ENCODE measurements at regions not wholly inside any gene's neighbourhood (a gene's known extent, or its start where the extent isn't known, plus 50 kb on each side); places are given as distances from the start of the nearest gene placed in this dataset.
"Not testable (repeated sequence)": the region's sequence is repeated elsewhere in the genome, so short reads cannot be mapped to it uniquely, and the experiment has no call there.

- no peak for DNase-seq
These were observed 165.0 kb upstream of the KCTD3 start for GRCh38 chr1:215402147-215402546.

GRCh38 chr1:215405211-215405610 is 161.9 kb upstream of the KCTD3 start:
- DNase-seq = no peak

GRCh38 chr1:215406927-215407326 is 160.2 kb upstream of the KCTD3 start:
- DNase-seq = no peak

GRCh38 chr1:215407575-215407974 is 159.5 kb upstream of the KCTD3 start:
- no peak for DNase-seq

- not testable (repeated sequence) for DNase-seq
These were observed 157.6 kb upstream of the KCTD3 start for GRCh38 chr1:215409546-215409945.

- DNase-seq = not testable (repeated sequence)
These were observed 151.6 kb upstream of the KCTD3 start for GRCh38 chr1:215415521-215415920.

- peak; percentile 36 for DNase-seq
These were observed 150.6 kb upstream of the KCTD3 start for GRCh38 chr1:215416497-215416896.

GRCh38 chr1:215417122-215417521 is 150.0 kb upstream of the KCTD3 start:
- no peak for DNase-seq

- DNase-seq = no peak
These were observed 148.1 kb upstream of the KCTD3 start for GRCh38 chr1:215418876-215419447.

GRCh38 chr1:215421744-215422143 is 145.4 kb upstream of the KCTD3 start:
- DNase-seq = no peak

- no peak for DNase-seq
These were observed 143.8 kb upstream of the KCTD3 start for GRCh38 chr1:215423288-215423687.

- DNase-seq = peak; percentile 24
These were observed 142.0 kb upstream of the KCTD3 start for GRCh38 chr1:215425138-215425537.

- no peak for DNase-seq
These were observed 141.0 kb upstream of the KCTD3 start for GRCh38 chr1:215426101-215426500.

GRCh38 chr1:215432483-215433227 is 134.4 kb upstream of the KCTD3 start:
- DNase-seq = not testable (repeated sequence)

GRCh38 chr1:215433237-215433636 is 133.9 kb upstream of the KCTD3 start:
- DNase-seq = no peak

- no peak for DNase-seq
These were observed 127.6 kb upstream of the KCTD3 start for GRCh38 chr1:215439549-215439948.

- no peak for DNase-seq
These were observed 122.2 kb upstream of the KCTD3 start for GRCh38 chr1:215444715-215445414.

- DNase-seq = not testable (repeated sequence)
These were observed 119.1 kb upstream of the KCTD3 start for GRCh38 chr1:215448014-215448413.

- not testable (repeated sequence) for DNase-seq
These were observed 118.0 kb upstream of the KCTD3 start for GRCh38 chr1:215449147-215449546.

- no peak for DNase-seq
These were observed 113.7 kb upstream of the KCTD3 start for GRCh38 chr1:215453440-215453839.

- DNase-seq = peak; percentile 17
These were observed 109.9 kb upstream of the KCTD3 start for GRCh38 chr1:215457213-215457612.

GRCh38 chr1:215458104-215458503 is 109.0 kb upstream of the KCTD3 start:
- DNase-seq = no peak

- no peak for DNase-seq
These were observed 108.5 kb upstream of the KCTD3 start for GRCh38 chr1:215458562-215458961.

- peak; percentile 37 for DNase-seq
These were observed 108.0 kb upstream of the KCTD3 start for GRCh38 chr1:215459136-215459535.
